MM.1S (cell line): ENCODE measurements at regions not wholly inside any gene's neighbourhood (a gene's known extent, or its start where the extent isn't known, plus 50 kb on each side); places are given as distances from the start of the nearest gene placed in this dataset.

ENCODE experiments used
- DNase-seq: peaks from one replicate; pipeline ENCODE4 v3.0.0-alpha.2; 2015
- H2AFZ ChIP-seq: fragments of 300-600 bp; sonication (generic); 2 replicates; pipeline ENCODE4 v1.6.0; 2016; ENCODE audit warnings: antibody characterized with exemption, low read length
- H3F3A ChIP-seq: fragments of 300-600 bp; sonication (generic); 2 replicates; pipeline ENCODE4 v1.6.1; 2016; ENCODE audit warnings: mild to moderate bottlenecking, antibody characterized with exemption, low read length, moderate library complexity, mixed read lengths; ENCODE audit not compliant: insufficient read depth
- H3K27ac ChIP-seq: fragments of 300-600 bp; sonication (generic); 2 replicates; pipeline ENCODE4 v1.5.1; 2016; ENCODE audit warnings: mild to moderate bottlenecking, low read length
- H3K27me3 ChIP-seq: fragments of 300-600 bp; sonication (generic); replicated peaks from 2 replicates; pipeline ENCODE4 v1.6.0; 2016; ENCODE audit warnings: low read length; ENCODE audit not compliant: insufficient read depth
- H3K36me3 ChIP-seq: fragments of 300-600 bp; sonication (generic); replicated peaks from 2 replicates; pipeline ENCODE4 v1.6.1; 2016; ENCODE audit warnings: mild to moderate bottlenecking, low read length, mixed read lengths; ENCODE audit not compliant: insufficient read depth
- H3K4me1 ChIP-seq: fragments of 300-600 bp; sonication (generic); 2 replicates; pipeline ENCODE4 v1.6.1; 2016; ENCODE audit warnings: low read length, mixed read lengths
- H3K4me2 ChIP-seq: fragments of 300-600 bp; sonication (generic); 2 replicates; pipeline ENCODE4 v1.6.0; 2016; ENCODE audit warnings: low read depth, low read length
- H3K4me3 ChIP-seq: fragments of 300-600 bp; sonication (generic); 2 replicates; pipeline ENCODE4 v1.5.1; 2016; ENCODE audit warnings: low read length, mixed read lengths
- H3K79me2 ChIP-seq: fragments of 300-600 bp; sonication (generic); 2 replicates; pipeline ENCODE4 v1.6.1; 2016; ENCODE audit warnings: mixed run types, low read length, mixed read lengths
- H3K9ac ChIP-seq: fragments of 300-600 bp; sonication (generic); 2 replicates; pipeline ENCODE4 v1.6.1; 2016; ENCODE audit warnings: low read length, mixed read lengths
- H3K9me2 ChIP-seq: fragments of 300-600 bp; sonication (generic); replicated peaks from 2 replicates; pipeline ENCODE4 v1.6.1; 2016; ENCODE audit warnings: mild to moderate bottlenecking, low read length, mixed read lengths; ENCODE audit not compliant: insufficient read depth
- H3K9me3 ChIP-seq: fragments of 300-600 bp; sonication (generic); replicated peaks from 2 replicates; pipeline ENCODE4 v1.6.1; 2016; ENCODE audit warnings: mild to moderate bottlenecking, low read length, mixed read lengths; ENCODE audit not compliant: insufficient read depth
- H4K20me1 ChIP-seq: fragments of 300-600 bp; sonication (generic); 2 replicates; pipeline ENCODE4 v1.6.1; 2016; ENCODE audit warnings: mild to moderate bottlenecking, low read length, moderate library complexity, mixed read lengths; ENCODE audit not compliant: insufficient read depth
- EZH2 ChIP-seq: fragments of 300-600 bp; sonication (generic); optimal IDR thresholded peaks from 2 replicates; pipeline ENCODE3; 2017; ENCODE audit warnings: low read depth, mild to moderate bottlenecking, antibody characterized with exemption, low read length, mixed read lengths
- EZH2phosphoT487 ChIP-seq: fragments of 300-600 bp; sonication (generic); IDR thresholded peaks from 2 replicates; pipeline ENCODE4 v1.6.1; 2018; ENCODE audit warnings: antibody characterized with exemption, low read length
- TF ChIP-seq, protein P1 (sequence below): fragments of 300-600 bp; sonication (generic); IDR thresholded peaks from 2 replicates; pipeline ENCODE4 v1.5.1; 2016; ENCODE audit warnings: antibody characterized with exemption, low read length, mixed read lengths

DNA sequence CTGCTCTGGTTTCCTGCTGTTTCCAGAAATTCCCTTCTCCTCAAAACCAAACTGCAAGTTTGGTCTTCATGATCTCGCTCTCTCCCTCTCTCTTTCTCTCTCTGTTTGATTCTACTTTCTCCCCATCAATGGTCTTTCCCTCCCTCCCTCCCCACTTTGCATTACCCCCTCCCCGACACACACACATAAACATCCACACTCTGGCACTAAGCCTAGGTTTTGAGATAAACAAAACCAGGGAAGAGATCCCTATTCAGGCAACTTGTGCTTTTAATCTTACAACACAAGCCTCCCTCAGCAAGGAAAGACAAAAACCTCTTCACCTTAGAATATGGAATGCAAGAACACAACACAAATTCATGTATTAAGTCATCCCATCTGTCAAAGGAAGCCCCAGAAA, 73.5 kb upstream of the PTPRT start:
- H3K4me3 ChIP-seq = no peak overlapping the region
- H3K4me1 ChIP-seq = no peaks in the 10 kb centered on the region
- H2AFZ ChIP-seq = no peak overlapping the region
- no peaks in the 10 kb centered on the region for H3F3A ChIP-seq
- no peaks in the 10 kb centered on the region for H3K9me2 ChIP-seq
- H4K20me1 ChIP-seq = no peaks in the 10 kb centered on the region
- H3K9me3 ChIP-seq = no peaks in the 10 kb centered on the region
- no peaks in the 10 kb centered on the region for H3K79me2 ChIP-seq
- H3K36me3 ChIP-seq = no peaks in the 10 kb centered on the region
- H3K4me2 ChIP-seq = no peak overlapping the region
- no peak overlapping the region for H3K27ac ChIP-seq
- H3K27me3 ChIP-seq = no peaks in the 10 kb centered on the region
- TF ChIP-seq, protein P1, sequence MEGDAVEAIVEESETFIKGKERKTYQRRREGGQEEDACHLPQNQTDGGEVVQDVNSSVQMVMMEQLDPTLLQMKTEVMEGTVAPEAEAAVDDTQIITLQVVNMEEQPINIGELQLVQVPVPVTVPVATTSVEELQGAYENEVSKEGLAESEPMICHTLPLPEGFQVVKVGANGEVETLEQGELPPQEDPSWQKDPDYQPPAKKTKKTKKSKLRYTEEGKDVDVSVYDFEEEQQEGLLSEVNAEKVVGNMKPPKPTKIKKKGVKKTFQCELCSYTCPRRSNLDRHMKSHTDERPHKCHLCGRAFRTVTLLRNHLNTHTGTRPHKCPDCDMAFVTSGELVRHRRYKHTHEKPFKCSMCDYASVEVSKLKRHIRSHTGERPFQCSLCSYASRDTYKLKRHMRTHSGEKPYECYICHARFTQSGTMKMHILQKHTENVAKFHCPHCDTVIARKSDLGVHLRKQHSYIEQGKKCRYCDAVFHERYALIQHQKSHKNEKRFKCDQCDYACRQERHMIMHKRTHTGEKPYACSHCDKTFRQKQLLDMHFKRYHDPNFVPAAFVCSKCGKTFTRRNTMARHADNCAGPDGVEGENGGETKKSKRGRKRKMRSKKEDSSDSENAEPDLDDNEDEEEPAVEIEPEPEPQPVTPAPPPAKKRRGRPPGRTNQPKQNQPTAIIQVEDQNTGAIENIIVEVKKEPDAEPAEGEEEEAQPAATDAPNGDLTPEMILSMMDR = no peak
- TF ChIP-seq EZH2phosphoT487 (no peak), EZH2 (no peak)
- no peak overlapping the region for H3K9ac ChIP-seq
- DNase-seq = no peak

DNA sequence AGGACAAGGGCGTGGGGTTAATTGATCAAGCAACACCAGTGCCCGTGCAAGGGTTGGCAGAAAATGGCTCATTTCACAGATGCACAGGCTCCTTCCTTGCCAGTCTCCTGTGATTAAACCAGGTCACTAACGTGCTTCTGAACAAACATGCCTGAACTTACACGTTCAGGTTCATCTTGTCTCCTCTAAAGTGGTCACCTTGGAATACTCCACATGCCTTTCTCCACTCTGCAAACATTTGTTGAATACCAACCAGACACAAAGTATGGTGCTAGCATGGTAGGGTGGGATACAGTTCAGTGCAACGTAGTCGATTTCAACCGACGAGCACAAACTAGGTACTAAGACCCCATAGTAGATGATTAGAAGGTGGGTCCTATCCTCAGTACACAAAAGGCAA, 72.6 kb upstream of the PTPRT start:
- Histone ChIP-seq H4K20me1 (no peaks in the 10 kb centered on the region), H3K27ac (no peak overlapping the region), H3K9me3 (no peaks in the 10 kb centered on the region), H3K27me3 (no peaks in the 10 kb centered on the region), H3K9me2 (no peaks in the 10 kb centered on the region), H3K9ac (no peak overlapping the region), H3K4me1 (no peaks in the 10 kb centered on the region), H3K4me3 (no peak overlapping the region), H3K79me2 (no peaks in the 10 kb centered on the region), H3K36me3 (no peaks in the 10 kb centered on the region), H3K4me2 (no peak overlapping the region), H2AFZ (no peak overlapping the region), H3F3A (no peaks in the 10 kb centered on the region)
- TF ChIP-seq EZH2phosphoT487 (no peak), EZH2 (no peak)
- TF ChIP-seq, protein P1 = no peak
- no peak for DNase-seq

DNA sequence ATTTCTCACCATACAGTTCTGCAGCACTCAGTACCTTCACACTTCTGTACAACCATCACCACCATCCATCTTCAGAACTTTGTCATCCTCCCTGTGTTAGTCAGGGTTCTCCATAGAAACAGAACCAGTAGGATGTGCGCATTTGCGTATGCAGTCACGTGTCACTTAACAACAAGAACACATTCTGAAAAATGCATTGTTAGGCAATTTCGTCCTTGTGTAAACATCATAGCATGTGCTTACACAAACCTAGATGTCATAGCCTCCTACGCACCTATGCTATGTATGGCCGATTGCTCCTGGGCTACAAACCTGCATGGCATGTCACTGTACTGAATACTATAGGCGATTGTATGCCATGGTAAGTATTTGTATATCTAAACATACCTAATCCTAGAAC, 66.2 kb upstream of the PTPRT start:
- no peak overlapping the region for H3K4me2 ChIP-seq
- H3K9me3 ChIP-seq = no peaks in the 10 kb centered on the region
- DNase-seq = no peak
- H3K79me2 ChIP-seq = no peaks in the 10 kb centered on the region
- H3K4me3 ChIP-seq = no peak overlapping the region
- TF ChIP-seq, protein P1 = no peak
- TF ChIP-seq EZH2phosphoT487 (no peak), EZH2 (no peak)
- no peaks in the 10 kb centered on the region for H3K4me1 ChIP-seq
- H3K9me2 ChIP-seq = no peaks in the 10 kb centered on the region
- H3K27ac ChIP-seq = no peak overlapping the region
- no peak overlapping the region for H2AFZ ChIP-seq
- H4K20me1 ChIP-seq = no peaks in the 10 kb centered on the region
- H3K9ac ChIP-seq = no peak overlapping the region
- no peaks in the 10 kb centered on the region for H3K36me3 ChIP-seq
- no peaks in the 10 kb centered on the region for H3F3A ChIP-seq
- H3K27me3 ChIP-seq = no peaks in the 10 kb centered on the region
